Hypothalamus (tissue), 51 donors: ENCODE measurements at regions not wholly inside any gene's neighbourhood (a gene's known extent, or its start where the extent isn't known, plus 50 kb on each side); places are given as distances from the start of the nearest gene placed in this dataset.
A peak's percentile ranks its signal among the peaks of the same experiment; 100 is the strongest.

Experiments used
- DNase-seq, 51 donors: peaks; one replicate each; lab custom pipeline; 2025; lab: John Stamatoyannopoulos, UW

- no peak for DNase-seq
Observed at GRCh38 chr7:16975712-16976111, 93.9 kb upstream of the AGR3 start.

DNA sequence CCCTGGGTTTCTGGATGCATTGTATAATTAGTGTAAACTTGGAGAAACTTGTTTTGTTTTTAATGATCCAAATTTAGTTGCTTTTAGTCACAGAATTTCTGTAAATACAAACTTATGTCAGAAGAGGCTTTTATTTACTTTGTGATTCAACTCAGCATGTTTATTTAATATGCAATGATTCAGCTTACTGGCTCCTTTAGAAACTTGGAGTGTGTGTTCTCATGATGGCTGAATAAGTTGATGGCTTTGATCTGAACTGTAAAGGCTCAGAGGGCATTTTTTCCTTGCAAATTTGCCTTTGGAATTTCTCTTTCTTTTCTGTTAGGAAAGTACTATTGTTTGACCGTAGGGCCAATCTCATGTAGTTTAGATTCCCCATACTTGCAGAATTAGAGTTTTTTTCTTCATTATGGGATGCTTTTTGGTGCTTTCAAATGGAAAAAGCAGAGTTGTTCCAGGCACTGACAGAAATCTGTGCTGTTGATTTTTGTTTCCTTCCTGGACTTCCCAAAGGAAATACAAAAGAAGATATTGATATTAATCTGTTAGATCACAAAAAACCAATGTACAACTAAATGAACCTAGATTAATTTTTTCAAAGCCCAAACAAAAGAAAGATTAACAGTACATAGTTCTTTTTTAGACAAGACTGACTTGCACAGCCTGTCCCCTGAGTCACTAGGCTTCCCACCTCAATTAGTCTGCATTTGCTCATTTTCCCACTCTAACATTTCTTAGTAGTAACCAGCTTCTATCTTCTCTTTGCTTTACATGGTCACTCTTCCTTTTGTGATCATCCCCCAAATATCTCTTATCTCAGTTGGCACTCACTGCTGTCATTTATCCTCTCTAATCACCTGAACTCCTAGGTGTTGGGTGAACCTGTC, 96.8 kb upstream of the AGR3 start:
- DNase-seq = no peak

- no peak for DNase-seq
Observed at GRCh38 chr7:16980539-16980938, 98.8 kb upstream of the AGR3 start.

GRCh38 chr7:16982640-16983350, 101.0 kb upstream of the AGR3 start:
- DNase-seq = peak in 9 of 51 donors; percentile 0 to 38 (median 10)

DNA sequence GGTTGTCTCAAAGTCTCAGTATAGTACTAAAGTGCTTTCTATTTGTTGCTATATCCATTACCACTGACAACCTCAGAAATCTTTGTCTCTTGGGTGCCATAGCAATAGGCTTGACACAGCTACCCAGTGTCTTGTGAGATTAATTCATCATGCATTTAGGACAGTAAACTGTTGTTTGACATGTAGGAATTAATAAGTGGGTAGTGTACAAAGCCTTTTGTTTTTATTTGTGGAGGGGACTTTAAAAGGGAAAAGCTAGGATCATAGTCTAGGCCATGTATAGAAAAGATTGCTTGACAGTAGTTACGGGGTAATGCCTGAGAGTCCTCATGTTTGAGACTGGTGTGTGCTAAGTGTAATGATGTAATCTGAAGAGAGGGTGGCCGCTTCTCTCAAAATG, 102.6 kb upstream of the AGR3 start:
- peak in 1 of 51 donors; percentile 10 for DNase-seq

DNA sequence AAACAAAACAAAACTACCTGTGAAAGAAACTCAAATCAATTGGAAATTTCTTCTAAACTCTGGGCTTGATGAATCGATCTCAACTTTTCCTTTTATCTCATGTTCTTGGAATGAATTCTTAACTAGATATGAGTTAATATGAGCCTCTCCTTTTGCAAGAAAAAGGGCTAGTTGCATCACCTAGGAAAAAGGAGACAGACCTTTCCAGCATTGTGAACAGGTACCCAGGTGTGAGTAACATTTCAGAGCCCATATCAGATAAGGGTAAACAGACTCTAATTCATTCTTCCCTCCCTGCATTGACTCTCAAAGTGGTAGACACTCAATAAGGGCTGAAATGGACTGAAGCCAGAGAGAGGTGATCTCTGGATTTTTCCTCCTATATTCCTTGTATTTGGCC, 103.8 kb upstream of the AGR3 start:
- no peak for DNase-seq

- DNase-seq = no peak
Observed at GRCh38 chr7:16986755-16987154, 105.0 kb upstream of the AGR3 start.

DNA sequence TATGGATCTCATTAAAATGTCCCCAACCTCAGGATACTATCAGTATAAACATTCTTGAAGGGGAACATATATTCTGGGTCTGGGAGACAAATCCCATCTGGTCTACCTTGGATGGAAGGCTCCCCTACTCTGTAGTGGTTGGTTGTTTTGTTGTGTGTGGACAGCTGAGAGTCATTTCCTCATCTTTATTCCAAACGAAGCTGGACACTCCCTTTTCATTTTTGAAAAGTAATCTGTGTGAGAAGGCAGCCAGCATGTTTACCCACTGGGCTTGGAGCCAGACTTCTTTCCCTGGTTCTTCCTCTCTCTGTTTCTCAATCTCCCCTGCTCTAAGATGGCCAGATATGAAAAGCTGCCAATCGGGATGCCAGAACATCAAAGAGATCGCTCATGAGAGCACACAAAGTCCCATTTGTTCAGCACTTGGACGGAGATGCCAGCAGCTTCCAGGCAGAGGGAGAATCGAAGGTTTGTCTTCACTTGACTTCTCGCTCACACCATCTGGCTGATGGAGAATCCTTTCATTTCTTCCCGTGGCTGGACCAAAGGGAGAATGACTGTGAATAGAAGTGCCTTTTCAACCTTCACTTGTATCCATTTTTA, 108.1 kb upstream of the AGR3 start:
- peak in 45 of 51 donors; percentile 2 to 86 (median 50) for DNase-seq

DNA sequence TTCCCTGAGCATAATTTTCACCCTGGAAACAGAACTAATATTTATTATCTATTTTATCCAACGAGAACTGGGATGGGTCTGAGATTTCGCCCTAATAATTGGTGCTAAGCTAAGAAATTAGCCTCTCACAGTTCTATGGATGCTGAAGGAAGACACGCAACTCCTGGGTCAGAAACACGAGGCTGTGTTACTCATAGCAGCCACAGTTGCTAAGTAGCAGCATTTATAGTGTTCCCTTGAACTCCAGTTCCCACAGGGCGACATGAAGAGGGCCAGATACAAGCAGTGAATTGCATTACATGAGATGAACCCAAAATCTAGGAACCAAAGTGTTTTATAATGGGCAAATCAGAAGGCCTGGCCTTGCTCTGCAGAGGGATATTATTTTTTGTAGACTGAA, 109.8 kb upstream of the AGR3 start:
- DNase-seq = no peak

DNA sequence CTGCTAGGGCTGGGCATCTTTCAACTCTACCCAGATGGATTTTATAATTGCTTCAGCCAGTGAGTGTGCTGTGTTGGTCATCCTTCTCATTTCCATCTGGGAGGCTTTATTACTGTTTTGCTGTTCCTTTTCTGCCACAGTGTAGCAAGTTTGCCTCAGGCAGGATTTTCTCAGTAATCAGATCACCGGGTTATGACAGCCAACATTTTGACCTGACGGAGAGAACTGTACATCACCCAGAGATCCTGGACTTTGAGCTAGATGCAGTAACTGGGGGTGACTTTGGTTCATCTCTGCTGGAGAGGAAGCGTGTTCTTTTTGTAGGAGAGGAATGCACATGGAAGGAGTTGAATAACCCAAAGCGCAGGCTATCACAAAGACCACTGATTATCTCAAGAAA, 111.8 kb upstream of the AGR3 start:
- no peak for DNase-seq

GRCh38 chr7:16998481-16999051, 116.8 kb upstream of the AGR3 start:
- DNase-seq = no peak

- DNase-seq = no peak
Observed at GRCh38 chr7:16999541-17000267, 117.9 kb upstream of the AGR3 start.

DNA sequence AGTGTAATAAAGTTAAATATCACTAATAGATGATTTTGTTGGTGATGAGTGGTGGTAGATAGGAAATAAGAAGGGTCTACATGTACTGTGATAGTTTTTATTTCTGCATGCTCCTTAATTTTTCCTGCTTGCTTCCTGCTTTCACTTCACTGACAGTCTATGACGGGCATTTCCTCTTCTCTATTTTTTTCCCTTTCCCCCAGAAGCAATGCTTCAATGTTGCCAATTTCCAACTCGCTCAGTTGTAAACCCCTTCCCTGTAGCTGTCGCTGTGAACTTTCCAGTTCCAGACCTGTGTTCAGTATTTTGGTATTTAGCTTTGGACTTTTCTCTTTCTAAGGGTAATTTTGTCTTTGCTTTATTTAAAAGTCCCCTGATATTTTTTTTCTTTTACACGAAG, 123.5 kb upstream of the AGR3 start:
- no peak for DNase-seq

DNA sequence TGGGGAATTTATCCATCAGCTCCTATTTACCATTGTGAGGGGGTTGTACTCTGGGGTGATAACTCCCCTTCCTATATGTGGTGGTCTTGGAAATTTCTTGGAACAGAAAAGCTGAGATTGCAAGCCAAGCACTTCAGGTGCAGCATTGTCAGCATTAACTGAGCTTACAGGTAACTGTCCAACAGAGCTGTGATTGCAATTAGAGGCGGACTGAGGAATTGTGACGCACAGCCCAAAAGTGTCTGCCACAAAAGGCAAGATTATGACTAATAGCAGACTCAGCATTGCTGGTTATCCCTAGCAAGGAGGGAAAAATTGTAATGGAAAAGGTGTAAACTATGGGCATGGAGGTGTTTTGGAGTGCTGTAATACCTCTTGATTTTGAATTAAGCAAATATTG, 126.1 kb upstream of the AGR3 start:
- DNase-seq = no peak

DNA sequence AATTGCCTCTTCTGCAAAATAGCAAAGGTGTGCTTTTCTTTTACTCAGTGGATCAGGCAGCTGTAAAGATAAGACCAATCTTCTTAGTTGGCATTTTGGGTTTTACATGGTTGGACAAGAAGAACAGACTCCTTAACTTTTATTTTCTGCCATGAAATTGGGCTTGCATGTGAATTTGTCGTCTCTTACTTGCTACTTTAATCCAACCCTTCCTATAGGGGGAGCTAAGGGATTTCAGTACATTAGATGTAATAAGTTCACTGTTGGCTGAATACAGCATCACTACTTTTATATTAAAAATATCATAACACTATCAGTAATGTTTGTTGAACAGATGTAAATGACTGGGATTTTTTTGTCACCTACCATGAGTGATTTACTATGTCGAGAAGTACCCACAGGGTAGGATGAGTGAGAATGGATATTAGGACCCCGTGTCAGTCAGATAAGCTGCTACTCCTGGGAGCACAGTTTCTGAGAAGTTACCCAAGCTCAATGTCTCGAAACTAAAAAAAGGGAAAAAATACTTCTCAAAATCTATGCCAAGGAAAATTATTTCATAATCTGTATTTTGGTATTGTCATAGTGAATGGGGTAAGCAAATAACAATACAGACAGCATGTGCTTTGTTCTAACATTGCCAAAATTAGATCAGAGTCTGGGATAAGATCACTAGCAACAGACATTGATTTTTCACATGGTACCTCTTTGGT, 127.4 kb upstream of the AGR3 start:
- no peak for DNase-seq

DNA sequence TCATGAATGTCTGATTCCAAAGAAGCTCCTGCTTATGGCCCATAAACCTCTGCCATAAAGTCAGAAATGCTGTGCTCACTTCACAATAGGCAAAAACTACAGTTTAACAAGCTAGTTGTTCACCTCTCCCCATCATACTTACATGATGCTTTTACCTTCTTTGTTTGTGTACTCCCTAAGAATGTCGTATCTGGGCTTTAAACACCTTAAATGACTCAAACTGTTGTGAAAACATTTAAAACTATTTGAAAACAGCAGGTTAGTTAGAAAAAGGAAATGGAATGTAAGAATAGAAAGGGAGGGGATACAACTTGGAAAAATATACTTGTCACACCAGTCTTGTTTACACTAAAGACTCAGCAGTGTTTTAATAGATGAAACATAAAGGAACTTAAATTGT, 128.2 kb upstream of the AGR3 start:
- no peak for DNase-seq

GRCh38 chr7:17010637-17011300, 129.0 kb upstream of the AGR3 start:
- no peak for DNase-seq

DNA sequence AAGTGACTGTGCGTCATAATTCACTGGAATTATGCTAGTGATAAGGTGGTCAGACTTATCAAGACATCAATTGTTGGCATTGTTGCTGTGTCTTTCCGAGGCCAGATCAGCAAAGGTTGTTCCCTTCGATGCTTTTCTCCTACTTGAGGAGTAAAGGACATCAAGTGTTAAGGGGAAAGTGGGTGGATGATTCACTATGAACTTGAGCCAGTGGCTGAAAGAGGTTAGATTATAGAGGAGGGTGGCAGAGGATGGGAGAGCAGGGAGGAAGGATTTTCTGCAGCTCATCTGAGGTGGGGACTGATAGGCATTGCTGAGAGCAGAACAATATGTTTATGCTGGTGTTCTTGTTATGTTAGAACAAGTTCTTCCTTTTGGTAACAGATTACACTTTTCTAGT, 131.4 kb upstream of the AGR3 start:
- DNase-seq = no peak

GRCh38 chr7:17014686-17015085, 132.9 kb upstream of the AGR3 start:
- DNase-seq = no peak
